Stimulated activated CD8-positive, alpha-beta memory T cell treated with anti-CD3 and anti-CD28 coated beads, Interleukin-2, amount 100 ng/mL, for 48 hours (primary cell): ENCODE measurements at regions not wholly inside any gene's neighbourhood (a gene's known extent, or its start where the extent isn't known, plus 50 kb on each side); places are given as distances from the start of the nearest gene placed in this dataset.
"Not testable (repeated sequence)": the region's sequence is repeated elsewhere in the genome, so short reads cannot be mapped to it uniquely, and the experiment has no call there.

Experiments
- DNase-seq, 2 donors: peaks; one replicate each; pipeline ENCODE4 v3.0.0-alpha.2; 2020; ENCODE audit warnings: low read depth in 2 of 2

- DNase-seq: no peak
Observed at GRCh38 chr5:163885117-163885516, 379.7 kb downstream of the MAT2B start.

- no peak for DNase-seq
Observed at GRCh38 chr5:163887854-163888253, 382.4 kb downstream of the MAT2B start.

GRCh38 chr5:163888366-163888765, 382.9 kb downstream of the MAT2B start:
- no peak for DNase-seq

GRCh38 chr5:163889369-163889768, 383.9 kb downstream of the MAT2B start:
- DNase-seq: no peak

GRCh38 chr5:163890261-163890660, 384.8 kb downstream of the MAT2B start:
- DNase-seq: no peak

GRCh38 chr5:163893281-163893680, 387.9 kb downstream of the MAT2B start:
- no peak for DNase-seq

GRCh38 chr5:163894645-163895044, 389.2 kb downstream of the MAT2B start:
- DNase-seq: no peak

- DNase-seq: no peak
Observed at GRCh38 chr5:163898873-163899272, 393.5 kb downstream of the MAT2B start.

- DNase-seq: not testable (repeated sequence)
Observed at GRCh38 chr5:163907783-163908182, 402.4 kb downstream of the MAT2B start.

- no peak for DNase-seq
Observed at GRCh38 chr5:163908253-163908652, 402.8 kb downstream of the MAT2B start.

GRCh38 chr5:163910226-163910625, 404.8 kb downstream of the MAT2B start:
- no peak for DNase-seq

GRCh38 chr5:163912046-163912445, 406.6 kb downstream of the MAT2B start:
- no peak for DNase-seq

GRCh38 chr5:163913548-163913947, 408.1 kb downstream of the MAT2B start:
- no peak for DNase-seq

GRCh38 chr5:163914910-163915309, 409.5 kb downstream of the MAT2B start:
- no peak for DNase-seq

- no peak for DNase-seq
Observed at GRCh38 chr5:163915481-163915961, 410.1 kb downstream of the MAT2B start.

- DNase-seq: no peak
Observed at GRCh38 chr5:163916376-163916775, 411.0 kb downstream of the MAT2B start.

- no peak for DNase-seq
Observed at GRCh38 chr5:163916861-163917260, 411.4 kb downstream of the MAT2B start.

- no peak for DNase-seq
Observed at GRCh38 chr5:163917747-163918146, 412.3 kb downstream of the MAT2B start.

- not testable (repeated sequence) for DNase-seq
Observed at GRCh38 chr5:163934990-163935389, 429.6 kb downstream of the MAT2B start.

GRCh38 chr5:163938595-163938994, 433.2 kb downstream of the MAT2B start:
- no peak for DNase-seq

- DNase-seq: no peak
Observed at GRCh38 chr5:163941079-163941478, 435.7 kb downstream of the MAT2B start.

- no peak for DNase-seq
Observed at GRCh38 chr5:163943546-163943945, 438.1 kb downstream of the MAT2B start.

- DNase-seq: no peak
Observed at GRCh38 chr5:163944738-163945137, 439.3 kb downstream of the MAT2B start.

- DNase-seq: no peak
Observed at GRCh38 chr5:163947848-163948666, 442.6 kb downstream of the MAT2B start.
